Tibial nerve (tissue), 4 donors: ENCODE measurements at regions not wholly inside any gene's neighbourhood (a gene's known extent, or its start where the extent isn't known, plus 50 kb on each side); places are given as distances from the start of the nearest gene placed in this dataset.

ENCODE experiments used
- DNase-seq, 2 donors: peaks; one replicate each; pipeline ENCODE4 v3.0.0-alpha.2; 2019; ENCODE audit warnings: low spot score in 2 of 2
- H3K27ac ChIP-seq, 4 donors: fragments of 200-600 bp; sonication (generic) in 3 of 4; one replicate each; pipeline ENCODE4 v1.5.1; 2017 to 2019; ENCODE audit warnings: mild to moderate bottlenecking in 1 of 4
- H3K27me3 ChIP-seq, 2 donors: fragments of 200-600 bp; sonication (generic) in 1 of 2; one replicate each; pipeline versions ENCODE4 v1.5.1 to v1.6.0; 2017 to 2019
- H3K36me3 ChIP-seq, 3 donors: fragments of 200-600 bp; sonication (generic); one replicate each; pipeline ENCODE4 v1.5.1; 2018 to 2019
- H3K4me1 ChIP-seq, 4 donors: fragments of 200-600 bp; sonication (generic) in 3 of 4; one replicate each; pipeline ENCODE4 v1.5.1; 2017 to 2019
- H3K4me3 ChIP-seq, 4 donors: fragments of 200-600 bp; sonication (generic) in 3 of 4; one replicate each; pipeline ENCODE4 v1.5.1; 2017 to 2019; ENCODE audit warnings: mild to moderate bottlenecking in 1 of 4, moderate library complexity in 1 of 4
- H3K9me3 ChIP-seq, 4 donors: fragments of 200-600 bp; sonication (generic) in 3 of 4; one replicate each; pipeline ENCODE4 v1.5.1; 2017 to 2019
- EP300 ChIP-seq, 2 donors: sonication (generic); formaldehyde crosslinking; IDR thresholded peaks; one replicate each; pipeline ENCODE4 v1.6.1; 2017; ENCODE audit warnings: antibody characterized with exemption in 2 of 2, mild to moderate bottlenecking in 1 of 2
- POLR2A ChIP-seq, 2 donors: fragments of 450-650 bp; IDR thresholded peaks; one replicate each; pipeline ENCODE4 v1.6.1; 2017; ENCODE audit warnings: antibody characterized with exemption in 2 of 2, mild to moderate bottlenecking in 2 of 2, moderate library complexity in 2 of 2
- WGBS, 2 donors: methylation state at CpG; one replicate each; pipeline ENCODE4 v1.1.5; 2018; 5-methylcytosine and 5-hydroxymethylcytosine counted together
- TF ChIP-seq, protein P1 (sequence below), 5 experiments: fragments of 200-600 bp in 3 of 5; fragments of 450-650 bp in 2 of 5; sonication (generic) in 3 of 5; IDR thresholded peaks; one replicate each; pipeline ENCODE4 v1.5.1; 2016 to 2019; ENCODE audit warnings: antibody characterized with exemption in 5 of 5, mild to moderate bottlenecking in 3 of 5, moderate library complexity in 2 of 5

DNA sequence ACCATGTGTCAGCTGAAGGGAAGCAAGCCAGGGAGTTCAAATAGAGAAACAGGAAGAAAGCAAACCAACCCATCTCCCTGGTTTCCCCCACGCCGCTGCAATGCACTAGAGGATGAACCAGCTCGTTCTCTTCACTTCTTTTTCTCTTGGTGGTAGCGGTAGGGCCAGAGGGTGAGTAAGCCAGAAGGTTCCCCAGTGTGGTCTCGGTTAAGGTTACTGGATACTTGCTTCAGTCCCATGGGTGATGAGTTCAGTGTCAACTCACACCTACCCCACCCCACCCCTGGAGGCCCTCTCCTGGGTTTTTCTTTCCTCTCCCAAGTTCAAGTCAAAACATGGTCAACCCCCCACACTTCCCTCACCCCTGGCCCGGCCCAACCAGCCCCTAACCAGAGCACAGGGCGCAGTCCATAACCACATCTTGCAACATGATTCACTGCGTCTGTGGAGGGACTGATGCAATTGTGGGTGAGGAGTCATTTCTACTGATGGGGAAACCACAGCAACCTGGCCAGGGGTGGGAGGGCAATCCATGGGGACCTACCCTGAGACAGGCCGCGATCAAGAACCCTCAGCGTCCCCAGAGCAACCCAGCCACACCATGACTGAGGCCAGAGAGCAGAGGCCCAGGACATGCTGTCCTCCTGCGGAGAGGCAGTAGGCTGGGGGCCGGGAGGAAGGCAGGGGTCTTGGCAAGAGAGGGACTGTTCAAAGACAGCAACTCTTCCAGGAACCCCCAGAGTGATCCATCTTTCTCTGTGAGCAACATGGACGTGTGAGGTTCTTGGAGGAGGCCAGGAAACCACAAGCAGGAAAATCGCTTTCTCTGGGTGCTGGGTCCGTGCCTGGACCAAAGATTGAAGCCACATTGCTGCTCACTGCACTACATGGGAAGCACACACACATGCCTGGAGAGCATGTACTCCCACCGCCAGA, 276.6 kb downstream of the UACA start:
- TF ChIP-seq, protein P1, sequence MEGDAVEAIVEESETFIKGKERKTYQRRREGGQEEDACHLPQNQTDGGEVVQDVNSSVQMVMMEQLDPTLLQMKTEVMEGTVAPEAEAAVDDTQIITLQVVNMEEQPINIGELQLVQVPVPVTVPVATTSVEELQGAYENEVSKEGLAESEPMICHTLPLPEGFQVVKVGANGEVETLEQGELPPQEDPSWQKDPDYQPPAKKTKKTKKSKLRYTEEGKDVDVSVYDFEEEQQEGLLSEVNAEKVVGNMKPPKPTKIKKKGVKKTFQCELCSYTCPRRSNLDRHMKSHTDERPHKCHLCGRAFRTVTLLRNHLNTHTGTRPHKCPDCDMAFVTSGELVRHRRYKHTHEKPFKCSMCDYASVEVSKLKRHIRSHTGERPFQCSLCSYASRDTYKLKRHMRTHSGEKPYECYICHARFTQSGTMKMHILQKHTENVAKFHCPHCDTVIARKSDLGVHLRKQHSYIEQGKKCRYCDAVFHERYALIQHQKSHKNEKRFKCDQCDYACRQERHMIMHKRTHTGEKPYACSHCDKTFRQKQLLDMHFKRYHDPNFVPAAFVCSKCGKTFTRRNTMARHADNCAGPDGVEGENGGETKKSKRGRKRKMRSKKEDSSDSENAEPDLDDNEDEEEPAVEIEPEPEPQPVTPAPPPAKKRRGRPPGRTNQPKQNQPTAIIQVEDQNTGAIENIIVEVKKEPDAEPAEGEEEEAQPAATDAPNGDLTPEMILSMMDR (IDR thresholded peaks at IDR 0.05) = no peak
- TF ChIP-seq EP300 (IDR thresholded peaks at IDR 0.05) = peak in 1 of 2 donors; percentile 49
- Histone ChIP-seq H3K4me1 (peaks cover 0 to 16% (median 8%) of the 10 kb centered on the region in 4 donors), H3K27me3 (no peaks in the 10 kb centered on the region), H3K36me3 (no peaks in the 10 kb centered on the region), H3K27ac (peak overlapping the region in 2 of 4 donors; percentile 36 to 49), H3K9me3 (no peaks in the 10 kb centered on the region), H3K4me3 (no peak overlapping the region)
- 69 to 71% methylated on average over 14 to 17 of the region's 17 CpGs for WGBS, 2 donors
- DNase-seq = peak in 1 of 2 donors; percentile 38

DNA sequence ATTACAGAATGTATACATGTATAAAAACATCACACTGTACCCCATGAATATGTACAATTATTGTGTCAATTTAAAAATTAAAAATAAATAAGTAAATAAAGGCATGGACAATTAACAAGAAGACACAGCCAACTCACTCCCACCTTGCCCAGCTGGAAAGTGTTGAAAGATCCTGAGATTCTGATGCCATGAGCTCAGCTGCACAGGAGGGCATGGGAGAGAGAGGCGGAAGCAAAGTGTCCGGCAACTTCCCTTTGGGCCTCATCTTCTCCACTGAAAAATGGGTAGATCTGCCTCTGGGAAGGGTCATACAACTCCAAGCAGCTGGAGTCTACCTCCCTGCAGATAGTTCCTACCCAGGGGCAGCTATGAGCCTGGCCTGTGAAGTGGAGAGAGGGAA, 277.3 kb downstream of the UACA start:
- no peak overlapping the region for H3K4me3 ChIP-seq
- H3K9me3 ChIP-seq = no peaks in the 10 kb centered on the region
- no peak for DNase-seq
- H3K27ac ChIP-seq = peak overlapping the region in 2 of 4 donors; percentile 36 to 49
- no peaks in the 10 kb centered on the region for H3K36me3 ChIP-seq
- H3K4me1 ChIP-seq = peaks cover 0 to 10% (median 3%) of the 10 kb centered on the region in 4 donors
- WGBS, 2 donors = 62 to 96% methylated on average over 2 of the region's 2 CpGs
- TF ChIP-seq EP300 (IDR thresholded peaks at IDR 0.05) (no peak), POLR2A (IDR thresholded peaks at IDR 0.05) (no peak)
- TF ChIP-seq, protein P1 (IDR thresholded peaks at IDR 0.05) = no peak
- H3K27me3 ChIP-seq = no peaks in the 10 kb centered on the region

DNA sequence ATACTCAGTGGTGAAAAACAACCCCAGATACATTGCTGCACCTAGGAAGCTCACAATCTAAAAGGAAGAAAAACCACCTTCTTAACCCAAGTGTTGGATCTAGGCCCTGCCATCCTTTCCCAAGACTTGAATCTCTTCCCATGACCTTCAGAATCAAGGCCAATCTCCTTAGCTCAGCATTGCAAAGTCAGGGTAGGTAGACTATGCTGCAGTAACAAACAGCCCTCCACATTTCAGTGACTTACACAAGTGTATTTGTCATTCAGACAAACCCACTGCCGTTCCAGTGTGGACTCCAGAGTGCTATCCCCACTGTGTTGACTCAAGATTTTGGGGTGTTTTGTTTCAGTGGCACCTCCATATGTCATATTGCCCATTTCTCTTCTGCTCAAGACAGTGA, 278.4 kb downstream of the UACA start:
- TF ChIP-seq EP300 (IDR thresholded peaks at IDR 0.05) = no peak
- TF ChIP-seq, protein P1 (IDR thresholded peaks at IDR 0.05) = no peak
- no peak for TF ChIP-seq POLR2A (IDR thresholded peaks at IDR 0.05)

DNA sequence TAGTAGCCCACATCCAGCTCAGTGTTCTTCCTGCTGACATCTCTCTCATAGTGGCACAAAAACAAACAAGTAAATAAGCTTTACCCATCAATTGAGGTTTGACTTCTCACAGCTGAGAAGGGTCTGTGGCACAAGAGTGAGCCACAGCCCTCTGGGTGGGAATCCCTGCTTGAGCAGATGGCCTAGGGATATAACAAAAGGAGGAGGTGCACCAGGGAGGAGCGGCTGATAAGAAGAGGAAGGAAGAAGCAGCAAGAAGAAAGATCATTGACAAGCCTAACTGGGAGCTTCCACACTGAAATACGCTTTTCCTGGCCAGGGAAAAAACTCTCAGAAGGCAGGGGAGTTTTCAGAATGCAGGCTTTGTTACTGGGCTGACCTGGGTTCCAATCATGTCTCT, 279.8 kb downstream of the UACA start:
- Histone ChIP-seq H3K27me3 (no peaks in the 10 kb centered on the region), H3K9me3 (no peaks in the 10 kb centered on the region), H3K4me1 (peaks cover 0 to 17% (median 5%) of the 10 kb centered on the region in 4 donors), H3K4me3 (no peak overlapping the region), H3K27ac (no peak overlapping the region), H3K36me3 (no peaks in the 10 kb centered on the region)
- TF ChIP-seq, protein P1 (IDR thresholded peaks at IDR 0.05) = no peak
- TF ChIP-seq EP300 (IDR thresholded peaks at IDR 0.05) = no peak
- TF ChIP-seq POLR2A (IDR thresholded peaks at IDR 0.05) = no peak
- DNase-seq = no peak
- WGBS, 2 donors = 77 to 82% methylated on average over 2 of the region's 2 CpGs

More for the DNA sequence above, 278.4 kb downstream of the UACA start:
- no peak overlapping the region for H3K4me3 ChIP-seq
- DNase-seq = no peak
- H3K9me3 ChIP-seq = no peaks in the 10 kb centered on the region
- WGBS, 2 donors = 0 to 63% methylated on average over 1 of the region's 1 CpG
- H3K4me1 ChIP-seq = peaks cover 0 to 10% (median 3%) of the 10 kb centered on the region in 4 donors
- H3K36me3 ChIP-seq = no peaks in the 10 kb centered on the region
- H3K27ac ChIP-seq = no peak overlapping the region
- H3K27me3 ChIP-seq = no peaks in the 10 kb centered on the region

DNA sequence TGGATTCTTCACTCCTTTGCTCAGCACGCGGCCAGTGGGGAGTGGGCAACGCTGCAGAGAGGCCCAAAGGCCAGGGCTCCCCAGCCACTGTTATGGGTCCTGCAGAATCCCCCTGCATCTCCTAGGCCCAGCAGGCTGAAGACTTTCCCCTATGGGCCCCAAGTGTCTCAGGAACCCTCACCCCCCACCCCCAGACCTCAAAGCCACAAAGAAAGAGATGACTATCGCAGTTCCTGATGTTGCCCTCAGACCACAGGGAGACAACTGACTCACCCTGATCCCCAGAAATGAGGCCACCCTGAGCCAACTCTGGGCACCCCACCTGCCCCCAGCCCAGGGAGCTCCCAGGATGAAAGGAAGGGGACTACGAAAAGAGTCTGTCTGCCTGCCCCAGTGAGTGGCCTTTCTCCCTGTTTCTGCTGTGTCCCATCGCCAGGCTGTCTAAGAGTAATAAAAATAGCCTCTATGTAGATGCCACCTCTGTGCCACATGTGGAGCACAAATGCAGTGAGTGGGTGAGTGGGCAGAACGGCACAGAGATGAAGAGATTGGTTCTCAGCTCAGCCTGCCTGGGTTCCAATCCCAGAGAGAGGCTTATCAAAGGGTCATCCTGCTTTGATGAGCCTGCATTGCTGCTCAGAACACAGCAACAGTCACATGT, 283.0 kb downstream of the UACA start:
- H3K4me1 ChIP-seq = peaks cover 0 to 35% (median 9%) of the 10 kb centered on the region in 4 donors
- no peaks in the 10 kb centered on the region for H3K36me3 ChIP-seq
- WGBS, 2 donors = 80 to 82% methylated on average over 5 to 7 of the region's 7 CpGs
- no peaks in the 10 kb centered on the region for H3K9me3 ChIP-seq
- no peak overlapping the region for H3K27ac ChIP-seq
- TF ChIP-seq EP300 (IDR thresholded peaks at IDR 0.05) (no peak), POLR2A (IDR thresholded peaks at IDR 0.05) (no peak)
- TF ChIP-seq, protein P1 (IDR thresholded peaks at IDR 0.05) = no peak
- DNase-seq = no peak
- H3K27me3 ChIP-seq = no peaks in the 10 kb centered on the region
- no peak overlapping the region for H3K4me3 ChIP-seq
